MM.1S (cell line): ENCODE measurements at regions not wholly inside any gene's neighbourhood (a gene's known extent, or its start where the extent isn't known, plus 50 kb on each side); places are given as distances from the start of the nearest gene placed in this dataset.

Source experiments
- EZH2phosphoT487 ChIP-seq: fragments of 300-600 bp; sonication (generic); IDR thresholded peaks from 2 replicates; pipeline ENCODE4 v1.6.1; 2018; ENCODE audit warnings: antibody characterized with exemption, low read length
- TF ChIP-seq, protein P1 (sequence below): fragments of 300-600 bp; sonication (generic); IDR thresholded peaks from 2 replicates; pipeline ENCODE4 v1.5.1; 2016; ENCODE audit warnings: antibody characterized with exemption, low read length, mixed read lengths

DNA sequence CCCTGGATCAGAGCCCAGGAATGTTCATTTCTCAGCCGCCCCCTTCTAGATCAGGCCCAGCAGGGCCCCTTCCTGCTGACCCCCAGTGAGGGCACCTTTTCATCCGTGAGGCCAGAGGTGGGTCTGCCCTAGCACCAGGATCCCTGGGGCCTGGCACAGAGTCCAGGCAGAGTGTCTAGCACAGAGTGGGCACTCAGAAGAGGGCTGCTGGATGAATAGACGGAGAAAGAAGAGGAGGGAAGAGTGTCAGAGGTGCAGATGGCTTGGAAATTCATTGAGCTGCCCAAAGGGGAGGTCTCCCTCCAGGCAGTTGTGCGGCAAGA, 106.5 kb downstream of the CPZ start:
- TF ChIP-seq, protein P1, sequence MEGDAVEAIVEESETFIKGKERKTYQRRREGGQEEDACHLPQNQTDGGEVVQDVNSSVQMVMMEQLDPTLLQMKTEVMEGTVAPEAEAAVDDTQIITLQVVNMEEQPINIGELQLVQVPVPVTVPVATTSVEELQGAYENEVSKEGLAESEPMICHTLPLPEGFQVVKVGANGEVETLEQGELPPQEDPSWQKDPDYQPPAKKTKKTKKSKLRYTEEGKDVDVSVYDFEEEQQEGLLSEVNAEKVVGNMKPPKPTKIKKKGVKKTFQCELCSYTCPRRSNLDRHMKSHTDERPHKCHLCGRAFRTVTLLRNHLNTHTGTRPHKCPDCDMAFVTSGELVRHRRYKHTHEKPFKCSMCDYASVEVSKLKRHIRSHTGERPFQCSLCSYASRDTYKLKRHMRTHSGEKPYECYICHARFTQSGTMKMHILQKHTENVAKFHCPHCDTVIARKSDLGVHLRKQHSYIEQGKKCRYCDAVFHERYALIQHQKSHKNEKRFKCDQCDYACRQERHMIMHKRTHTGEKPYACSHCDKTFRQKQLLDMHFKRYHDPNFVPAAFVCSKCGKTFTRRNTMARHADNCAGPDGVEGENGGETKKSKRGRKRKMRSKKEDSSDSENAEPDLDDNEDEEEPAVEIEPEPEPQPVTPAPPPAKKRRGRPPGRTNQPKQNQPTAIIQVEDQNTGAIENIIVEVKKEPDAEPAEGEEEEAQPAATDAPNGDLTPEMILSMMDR = no peak
- no peak for TF ChIP-seq EZH2phosphoT487
